Medulla oblongata (tissue), 1 donor: ENCODE measurements at regions not wholly inside any gene's neighbourhood (a gene's known extent, or its start where the extent isn't known, plus 50 kb on each side); places are given as distances from the start of the nearest gene placed in this dataset.
A peak's percentile ranks its signal among the peaks of the same experiment; 100 is the strongest.

Experiments
- DNase-seq: peaks from one replicate; pipeline ENCODE4 v3.0.0-alpha.2; 2015; ENCODE audit errors: extremely low spot score

GRCh38 chr4:114364857-114365256, 233.8 kb upstream of the UGT8 start:
- no peak for DNase-seq

GRCh38 chr4:114365591-114365990, 233.0 kb upstream of the UGT8 start:
- DNase-seq = no peak

GRCh38 chr4:114366368-114366767, 232.2 kb upstream of the UGT8 start:
- DNase-seq = no peak

GRCh38 chr4:114368751-114369150, 229.9 kb upstream of the UGT8 start:
- DNase-seq = no peak

GRCh38 chr4:114373508-114373907, 225.1 kb upstream of the UGT8 start:
- DNase-seq = no peak

- no peak for DNase-seq
These were observed 220.2 kb upstream of the UGT8 start for GRCh38 chr4:114378305-114378903.

GRCh38 chr4:114383067-114383466, 215.5 kb upstream of the UGT8 start:
- no peak for DNase-seq

- peak; percentile 49 for DNase-seq
These were observed 214.9 kb upstream of the UGT8 start for GRCh38 chr4:114383721-114384120.

- peak; percentile 56 for DNase-seq
These were observed 214.0 kb upstream of the UGT8 start for GRCh38 chr4:114384629-114385028.

GRCh38 chr4:114385195-114385985, 213.2 kb upstream of the UGT8 start:
- no peak for DNase-seq

GRCh38 chr4:114386637-114387233, 211.9 kb upstream of the UGT8 start:
- DNase-seq = peak; percentile 54

- no peak for DNase-seq
These were observed 209.4 kb upstream of the UGT8 start for GRCh38 chr4:114389070-114389685.

- DNase-seq = no peak
These were observed 205.1 kb upstream of the UGT8 start for GRCh38 chr4:114393295-114394038.

- no peak for DNase-seq
These were observed 201.8 kb upstream of the UGT8 start for GRCh38 chr4:114396808-114397207.

- DNase-seq = no peak
These were observed 200.2 kb upstream of the UGT8 start for GRCh38 chr4:114398410-114398809.

GRCh38 chr4:114399105-114399504, 199.5 kb upstream of the UGT8 start:
- no peak for DNase-seq

GRCh38 chr4:114400531-114400930, 198.1 kb upstream of the UGT8 start:
- DNase-seq = no peak

GRCh38 chr4:114401483-114401882, 197.1 kb upstream of the UGT8 start:
- no peak for DNase-seq

GRCh38 chr4:114417214-114417613, 181.4 kb upstream of the UGT8 start:
- DNase-seq = peak; percentile 8

- no peak for DNase-seq
These were observed 178.5 kb upstream of the UGT8 start for GRCh38 chr4:114420069-114420468.

- DNase-seq = no peak
These were observed 175.0 kb upstream of the UGT8 start for GRCh38 chr4:114423582-114423981.

GRCh38 chr4:114435116-114435515, 163.5 kb upstream of the UGT8 start:
- DNase-seq = no peak
